Endodermal cell (in vitro differentiated cells): ENCODE measurements at regions not wholly inside any gene's neighbourhood (a gene's known extent, or its start where the extent isn't known, plus 50 kb on each side); places are given as distances from the start of the nearest gene placed in this dataset.

ENCODE experiments used
- DNase-seq: peaks from one replicate; pipeline ENCODE4 v3.0.0-alpha.2; 2017
- H3K27ac ChIP-seq: 2 replicates; pipeline ENCODE4 v1.5.1; 2013; ENCODE audit warnings: mild to moderate bottlenecking, low read depth, low read length, moderate library complexity
- H3K27me3 ChIP-seq: 2 replicates; pipeline ENCODE4 v1.6.1; 2013; ENCODE audit warnings: mild to moderate bottlenecking, low read length, moderate library complexity; ENCODE audit not compliant: insufficient read depth, control insufficient read depth, poor library complexity, severe bottlenecking
- H3K36me3 ChIP-seq: 2 replicates; pipeline ENCODE4 v1.7.0; 2013; ENCODE audit warnings: mild to moderate bottlenecking, low read length, moderate library complexity; ENCODE audit not compliant: control insufficient read depth, insufficient read depth
- H3K4me1 ChIP-seq: one replicate; pipeline ENCODE4 v1.7.0; 2013; ENCODE audit warnings: low read length; ENCODE audit not compliant: control insufficient read depth, insufficient read depth
- H3K4me3 ChIP-seq: 2 replicates; pipeline ENCODE4 v1.5.1; 2013; ENCODE audit warnings: mild to moderate bottlenecking, low read length, moderate library complexity
- H3K9ac ChIP-seq: 2 replicates; pipeline ENCODE4 v1.6.1; 2013; ENCODE audit warnings: mild to moderate bottlenecking, low read length, moderate library complexity; ENCODE audit not compliant: poor library complexity, severe bottlenecking; ENCODE audit errors: extremely low read depth
- H3K9me3 ChIP-seq: 2 replicates; pipeline ENCODE4 v1.6.1; 2013; ENCODE audit warnings: mild to moderate bottlenecking, low read length, moderate library complexity; ENCODE audit not compliant: control insufficient read depth
- H3K27ac Mint-ChIP-seq: 2 replicates; pipeline ENCODE4 v1.8.0; 2020; ENCODE audit warnings: mixed read lengths
- H3K27me3 Mint-ChIP-seq: 2 replicates; pipeline ENCODE4 v1.8.0; 2021; ENCODE audit warnings: mild to moderate bottlenecking, mixed read lengths; ENCODE audit not compliant: insufficient read depth
- H3K36me3 Mint-ChIP-seq: 2 replicates; pipeline ENCODE4 v1.8.0; 2020; ENCODE audit warnings: low read depth, mixed read lengths
- H3K4me1 Mint-ChIP-seq: 2 replicates; pipeline ENCODE4 v1.8.0; 2020; ENCODE audit warnings: mixed read lengths
- H3K4me3 Mint-ChIP-seq: 2 replicates; pipeline ENCODE4 v1.8.0; 2020; ENCODE audit warnings: mild to moderate bottlenecking, moderate library complexity, mixed read lengths
- H3K9me3 Mint-ChIP-seq: 2 replicates; pipeline ENCODE4 v1.8.0; 2020; ENCODE audit warnings: mild to moderate bottlenecking, mixed read lengths
- WGBS, 2 experiments: methylation state at CpG; one replicate each; pipeline versions ENCODE4 v1.1.5 to v1.1.7; 2013; ENCODE audit warnings: missing lambda C conversion rate in 2 of 2, mixed read lengths in 1 of 2; ENCODE audit not compliant: insufficient coverage in 1 of 2, insufficient read length in 1 of 2; 5-methylcytosine and 5-hydroxymethylcytosine counted together
- TF ChIP-seq, protein P1 (sequence below): fragments of 200-600 bp; sonication (generic); conservative IDR thresholded peaks from 2 replicates; pipeline ENCODE4 v1.5.0; 2021; ENCODE audit warnings: antibody characterized with exemption, mild to moderate bottlenecking

DNA sequence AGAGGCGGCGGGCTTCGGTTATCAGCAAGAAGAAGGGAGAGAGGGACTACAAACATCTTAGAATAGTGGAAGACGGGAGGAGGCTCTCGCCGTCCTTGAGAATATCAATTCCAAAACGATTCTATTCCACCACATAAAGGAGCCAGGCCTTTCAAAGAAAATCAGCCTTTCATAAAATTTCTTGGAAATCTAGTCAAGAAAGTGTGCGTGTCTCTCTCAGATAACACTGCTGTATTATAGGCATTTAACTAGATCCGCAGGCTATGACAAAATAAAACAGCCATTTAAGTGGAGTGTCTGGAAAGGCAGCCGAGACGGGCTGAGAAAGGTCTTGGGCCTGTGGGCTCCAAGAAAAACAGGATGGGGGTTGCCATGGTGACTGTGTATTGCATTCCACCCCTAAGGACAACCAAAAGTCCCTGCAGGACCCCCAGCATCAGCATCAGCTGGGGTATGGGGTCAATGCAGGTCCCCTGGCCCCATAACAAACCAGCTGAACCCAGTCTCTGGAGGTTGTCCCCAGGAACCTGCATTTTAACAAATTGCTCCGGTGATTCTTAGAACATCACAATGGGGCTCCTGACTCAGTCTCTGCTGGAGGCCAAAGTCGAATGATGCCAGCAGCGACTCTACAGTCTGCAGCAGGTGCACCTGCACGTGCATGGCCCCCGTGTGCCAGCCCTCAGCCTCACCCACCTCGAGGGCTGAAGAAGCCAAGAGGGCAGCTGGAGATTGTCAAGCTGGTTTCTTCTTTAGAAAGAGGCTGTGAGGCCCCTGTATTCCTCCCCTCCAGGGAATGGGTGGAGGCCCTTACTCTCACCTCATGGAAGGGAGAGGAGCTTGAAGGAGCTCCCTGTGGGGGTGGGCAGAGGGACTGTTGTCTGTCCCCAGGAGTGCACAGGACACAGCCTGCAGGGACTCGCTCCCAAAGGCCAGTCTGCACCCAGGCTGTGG, 287.4 kb downstream of the NPHP4 start:
- H3K27me3 ChIP-seq = no peaks in the 10 kb centered on the region
- H3K4me1 ChIP-seq = no peaks in the 10 kb centered on the region
- Mint-ChIP-seq H3K9me3 (peaks cover 4% of the 10 kb centered on the region), H3K4me3 (no peak overlapping the region), H3K27me3 (no peaks in the 10 kb centered on the region), H3K4me1 (no peaks in the 10 kb centered on the region), H3K36me3 (no peaks in the 10 kb centered on the region), H3K27ac (no peak overlapping the region)
- no peak overlapping the region for H3K4me3 ChIP-seq
- WGBS, 2 experiments = 80 to 84% methylated on average over 9 to 18 of the region's 18 CpGs
- no peaks in the 10 kb centered on the region for H3K36me3 ChIP-seq
- no peaks in the 10 kb centered on the region for H3K9me3 ChIP-seq
- TF ChIP-seq, protein P1, sequence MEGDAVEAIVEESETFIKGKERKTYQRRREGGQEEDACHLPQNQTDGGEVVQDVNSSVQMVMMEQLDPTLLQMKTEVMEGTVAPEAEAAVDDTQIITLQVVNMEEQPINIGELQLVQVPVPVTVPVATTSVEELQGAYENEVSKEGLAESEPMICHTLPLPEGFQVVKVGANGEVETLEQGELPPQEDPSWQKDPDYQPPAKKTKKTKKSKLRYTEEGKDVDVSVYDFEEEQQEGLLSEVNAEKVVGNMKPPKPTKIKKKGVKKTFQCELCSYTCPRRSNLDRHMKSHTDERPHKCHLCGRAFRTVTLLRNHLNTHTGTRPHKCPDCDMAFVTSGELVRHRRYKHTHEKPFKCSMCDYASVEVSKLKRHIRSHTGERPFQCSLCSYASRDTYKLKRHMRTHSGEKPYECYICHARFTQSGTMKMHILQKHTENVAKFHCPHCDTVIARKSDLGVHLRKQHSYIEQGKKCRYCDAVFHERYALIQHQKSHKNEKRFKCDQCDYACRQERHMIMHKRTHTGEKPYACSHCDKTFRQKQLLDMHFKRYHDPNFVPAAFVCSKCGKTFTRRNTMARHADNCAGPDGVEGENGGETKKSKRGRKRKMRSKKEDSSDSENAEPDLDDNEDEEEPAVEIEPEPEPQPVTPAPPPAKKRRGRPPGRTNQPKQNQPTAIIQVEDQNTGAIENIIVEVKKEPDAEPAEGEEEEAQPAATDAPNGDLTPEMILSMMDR = no peak
- no peak overlapping the region for H3K9ac ChIP-seq
- DNase-seq = peak; percentile 41
- no peak overlapping the region for H3K27ac ChIP-seq

- TF ChIP-seq, protein P1 = no peak
- no peak for DNase-seq
- Mint-ChIP-seq H3K9me3 (peaks cover 8% of the 10 kb centered on the region), H3K27ac (no peak overlapping the region), H3K36me3 (no peaks in the 10 kb centered on the region), H3K4me3 (no peak overlapping the region), H3K27me3 (no peaks in the 10 kb centered on the region), H3K4me1 (no peaks in the 10 kb centered on the region)
- H3K4me3 ChIP-seq = no peak overlapping the region
- WGBS, 2 experiments = 94 to 100% methylated on average over 1 to 4 of the region's 4 CpGs
- H3K27me3 ChIP-seq = no peaks in the 10 kb centered on the region
- H3K27ac ChIP-seq = no peak overlapping the region
- no peaks in the 10 kb centered on the region for H3K4me1 ChIP-seq
- H3K9me3 ChIP-seq = no peaks in the 10 kb centered on the region
- no peaks in the 10 kb centered on the region for H3K36me3 ChIP-seq
- H3K9ac ChIP-seq = no peak overlapping the region
Measured at GRCh38 chr1:5701642-5702041, 290.6 kb downstream of the NPHP4 start.

DNA sequence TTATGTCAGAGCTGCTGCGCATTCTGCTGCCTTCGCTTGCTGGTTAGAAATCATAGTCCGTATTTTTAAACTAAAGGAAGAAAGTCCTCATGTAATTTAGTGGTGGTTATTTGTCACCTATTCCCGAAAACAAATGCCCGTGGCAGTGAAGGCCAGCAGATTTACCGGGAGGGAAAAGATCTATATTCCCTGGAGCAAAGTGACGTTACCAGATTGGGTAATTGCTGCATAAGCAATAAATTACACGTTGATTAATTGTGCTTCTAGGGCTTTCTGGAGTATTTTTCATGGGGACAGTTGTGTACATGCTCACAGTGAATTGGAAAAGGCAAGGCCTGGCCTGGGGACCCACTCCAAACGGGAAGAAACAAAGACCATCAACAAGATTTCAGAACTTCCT, 298.7 kb downstream of the NPHP4 start:
- H3K27ac Mint-ChIP-seq = no peak overlapping the region
- Histone ChIP-seq H3K9me3 (no peaks in the 10 kb centered on the region), H3K9ac (no peak overlapping the region), H3K4me1 (peaks cover 18% of the 10 kb centered on the region), H3K27me3 (no peaks in the 10 kb centered on the region), H3K4me3 (no peak overlapping the region), H3K36me3 (no peaks in the 10 kb centered on the region), H3K27ac (no peak overlapping the region)
- no peak for DNase-seq
- no peaks in the 10 kb centered on the region for H3K36me3 Mint-ChIP-seq
- H3K4me1 Mint-ChIP-seq = peaks cover 30% of the 10 kb centered on the region
- H3K9me3 Mint-ChIP-seq = no peaks in the 10 kb centered on the region
- 93% methylated on average over 9 of the region's 9 CpGs for WGBS, 2 experiments
- H3K4me3 Mint-ChIP-seq = no peak overlapping the region
- TF ChIP-seq, protein P1 = no peak
- H3K27me3 Mint-ChIP-seq = no peaks in the 10 kb centered on the region
